ENCODE measurements at regions not wholly inside any gene's neighbourhood (a gene's known extent, or its start where the extent isn't known, plus 50 kb on each side); places are given as distances from the start of the nearest gene placed in this dataset.
"Not testable (repeated sequence)": the region's sequence is repeated elsewhere in the genome, so short reads cannot be mapped to it uniquely, and the experiment has no call there.

GRCh38 chr9:22817181-22817580, 370.6 kb downstream of the DMRTA1 start:
- no peak for DNase-seq (ENCODE audit: low read depth in 3 of 3, low spot score in 2 of 3)

GRCh38 chr9:22829236-22829635, 382.6 kb downstream of the DMRTA1 start:
- no peak for DNase-seq (ENCODE audit: low read depth in 3 of 3, low spot score in 2 of 3)

- no peak for DNase-seq (ENCODE audit: low read depth in 3 of 3, low spot score in 2 of 3)
Observed at GRCh38 chr9:22838266-22838665, 391.6 kb downstream of the DMRTA1 start.

GRCh38 chr9:22840641-22841040, 394.0 kb downstream of the DMRTA1 start:
- no peak for DNase-seq (ENCODE audit: low read depth in 3 of 3, low spot score in 2 of 3)

- DNase-seq (ENCODE audit: low read depth in 3 of 3, low spot score in 2 of 3) = not testable (repeated sequence)
Observed at GRCh38 chr9:22845243-22845642, 398.6 kb downstream of the DMRTA1 start.

GRCh38 chr9:22855980-22856379, 409.4 kb downstream of the DMRTA1 start:
- no peak for DNase-seq (ENCODE audit: low read depth in 3 of 3, low spot score in 2 of 3)

GRCh38 chr9:22857316-22857715, 410.7 kb downstream of the DMRTA1 start:
- no peak for DNase-seq (ENCODE audit: low read depth in 3 of 3, low spot score in 2 of 3)

- DNase-seq (ENCODE audit: low read depth in 3 of 3, low spot score in 2 of 3) = no peak
Observed at GRCh38 chr9:22863106-22863505, 416.5 kb downstream of the DMRTA1 start.

GRCh38 chr9:22863736-22864135, 417.1 kb downstream of the DMRTA1 start:
- DNase-seq (ENCODE audit: low read depth in 3 of 3, low spot score in 2 of 3) = no peak

- DNase-seq (ENCODE audit: low read depth in 3 of 3, low spot score in 2 of 3) = no peak
Observed at GRCh38 chr9:22893196-22893843, 446.7 kb downstream of the DMRTA1 start.

- DNase-seq (ENCODE audit: low read depth in 3 of 3, low spot score in 2 of 3) = no peak
Observed at GRCh38 chr9:22898591-22898990, 452.0 kb downstream of the DMRTA1 start.

GRCh38 chr9:22911632-22912031, 465.0 kb downstream of the DMRTA1 start:
- no peak for DNase-seq (ENCODE audit: low read depth in 3 of 3, low spot score in 2 of 3)

GRCh38 chr9:22913026-22913425, 466.4 kb downstream of the DMRTA1 start:
- no peak for DNase-seq (ENCODE audit: low read depth in 3 of 3, low spot score in 2 of 3)

- DNase-seq (ENCODE audit: low read depth in 3 of 3, low spot score in 2 of 3) = no peak
Observed at GRCh38 chr9:22913518-22913917, 466.9 kb downstream of the DMRTA1 start.

GRCh38 chr9:22916148-22916547, 469.5 kb downstream of the DMRTA1 start:
- no peak for DNase-seq (ENCODE audit: low read depth in 3 of 3, low spot score in 2 of 3)

GRCh38 chr9:22919423-22919822, 472.8 kb downstream of the DMRTA1 start:
- no peak for DNase-seq (ENCODE audit: low read depth in 3 of 3, low spot score in 2 of 3)

GRCh38 chr9:22921742-22922141, 475.1 kb downstream of the DMRTA1 start:
- no peak for DNase-seq (ENCODE audit: low read depth in 3 of 3, low spot score in 2 of 3)

GRCh38 chr9:22922222-22922621, 475.6 kb downstream of the DMRTA1 start:
- DNase-seq (ENCODE audit: low read depth in 3 of 3, low spot score in 2 of 3) = no peak

GRCh38 chr9:22954550-22954949, 507.9 kb downstream of the DMRTA1 start:
- no peak for DNase-seq (ENCODE audit: low read depth in 3 of 3, low spot score in 2 of 3)

GRCh38 chr9:22954964-22955363, 508.3 kb downstream of the DMRTA1 start:
- no peak for DNase-seq (ENCODE audit: low read depth in 3 of 3, low spot score in 2 of 3)

GRCh38 chr9:22969350-22969979, 522.8 kb downstream of the DMRTA1 start:
- DNase-seq (ENCODE audit: low read depth in 3 of 3, low spot score in 2 of 3) = no peak

GRCh38 chr9:22970434-22970975, 523.9 kb downstream of the DMRTA1 start:
- DNase-seq (ENCODE audit: low read depth in 3 of 3, low spot score in 2 of 3) = no peak

Measured in right renal cortex interstitium (tissue), 3 donors.